ENCODE measurements at regions not wholly inside any gene's neighbourhood (a gene's known extent, or its start where the extent isn't known, plus 50 kb on each side); places are given as distances from the start of the nearest gene placed in this dataset.

DNA sequence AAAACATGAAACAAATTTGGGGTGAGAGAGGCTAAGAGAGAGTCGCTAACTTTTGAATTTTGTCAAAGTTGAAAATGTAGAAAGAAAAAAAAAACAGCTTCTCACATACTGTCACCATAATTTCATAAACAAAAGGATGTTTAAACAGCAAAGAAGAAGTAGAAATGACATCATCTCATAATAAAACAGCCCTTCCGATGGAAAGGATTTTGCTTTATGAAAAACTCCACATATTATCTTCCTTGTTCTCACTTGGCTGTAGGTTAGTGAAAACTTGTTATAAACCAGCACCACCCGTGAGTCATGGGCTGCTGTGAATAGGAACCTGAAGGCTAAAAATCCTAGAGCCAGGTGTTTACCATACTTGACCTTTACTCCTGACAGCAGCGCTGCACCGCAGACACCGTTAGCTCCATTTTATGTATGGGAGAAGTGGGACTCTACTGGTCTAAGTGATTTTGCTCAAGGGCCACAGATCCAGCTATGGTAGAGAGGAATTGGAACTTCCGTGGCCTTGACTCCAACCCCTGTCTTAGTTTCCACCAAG, 63.0 kb upstream of the VRK1 start:
- dilution Hi-C loops (cut with MboI; ENCODE audit: extremely low pct_ligation_motif_present, low sequenced_read_pairs) = no loop called here

DNA sequence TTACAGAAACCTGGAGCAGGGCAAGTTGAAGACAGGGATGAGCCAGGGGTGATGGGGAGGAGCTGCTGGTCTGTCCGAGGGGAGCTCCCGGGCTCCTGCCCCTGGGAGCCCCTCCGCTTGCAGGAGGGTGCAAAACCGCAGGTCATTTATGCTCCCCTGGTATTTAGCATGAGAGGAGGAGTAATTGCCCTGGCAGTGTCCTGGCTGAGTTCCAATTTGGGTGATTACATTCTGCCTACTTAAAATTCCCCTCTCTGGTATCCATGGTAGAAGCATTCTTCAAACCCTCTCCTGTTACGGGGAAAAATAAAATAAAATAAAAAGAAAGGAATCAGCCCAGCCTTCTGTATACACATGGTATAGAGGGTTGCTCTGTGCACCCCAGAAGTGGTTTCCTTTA, 61.7 kb upstream of the VRK1 start:
- dilution Hi-C loops (cut with MboI; ENCODE audit: extremely low pct_ligation_motif_present, low sequenced_read_pairs) = no loop called here
- Histone ChIP-seq H3K79me2 (ENCODE audit: control insufficient read depth, insufficient read depth, low read length) (no peaks in the 10 kb centered on the region), H3K9ac (ENCODE audit: control insufficient read depth, extremely low read depth, insufficient read depth, low read length) (no peak overlapping the region), H3K9me1 (ENCODE audit: control insufficient read depth, extremely low read depth, insufficient read depth, low read length) (no peaks in the 10 kb centered on the region), H3K27me3 (ENCODE audit: control insufficient read depth, extremely low read depth, insufficient read depth, low read length) (peaks cover 24% of the 10 kb centered on the region), H2AFZ (ENCODE audit: control insufficient read depth, low read length) (no peak overlapping the region), H3K4me2 (ENCODE audit: control insufficient read depth, extremely low read depth, insufficient read depth, low read depth, low read length) (no peak overlapping the region), H3K27ac (ENCODE audit: control insufficient read depth, insufficient read depth, low read length) (no peak overlapping the region), H3K36me3 (ENCODE audit: control insufficient read depth in 2 of 2, extremely low read depth in 1 of 2, insufficient read depth in 2 of 2, low read length in 2 of 2) (no peaks in the 10 kb centered on the region), H3K9me3 (ENCODE audit: control insufficient read depth, low read depth, low read length) (no peaks in the 10 kb centered on the region), H3K4me3 (ENCODE audit: control insufficient read depth in 2 of 3, extremely low read depth in 1 of 3, insufficient read depth in 2 of 3, low read depth in 1 of 3, low read length in 3 of 3) (no peak overlapping the region), H3K4me1 (ENCODE audit: control insufficient read depth, extremely low read depth, insufficient read depth, low read length) (no peaks in the 10 kb centered on the region), H4K20me1 (ENCODE audit: control insufficient read depth, extremely low read depth, insufficient read depth, low read length) (no peaks in the 10 kb centered on the region)
- DNase-seq (ENCODE audit: low read depth, low spot score) (no peak), FAIRE-seq (no peak)
- TF ChIP-seq, protein P1, sequence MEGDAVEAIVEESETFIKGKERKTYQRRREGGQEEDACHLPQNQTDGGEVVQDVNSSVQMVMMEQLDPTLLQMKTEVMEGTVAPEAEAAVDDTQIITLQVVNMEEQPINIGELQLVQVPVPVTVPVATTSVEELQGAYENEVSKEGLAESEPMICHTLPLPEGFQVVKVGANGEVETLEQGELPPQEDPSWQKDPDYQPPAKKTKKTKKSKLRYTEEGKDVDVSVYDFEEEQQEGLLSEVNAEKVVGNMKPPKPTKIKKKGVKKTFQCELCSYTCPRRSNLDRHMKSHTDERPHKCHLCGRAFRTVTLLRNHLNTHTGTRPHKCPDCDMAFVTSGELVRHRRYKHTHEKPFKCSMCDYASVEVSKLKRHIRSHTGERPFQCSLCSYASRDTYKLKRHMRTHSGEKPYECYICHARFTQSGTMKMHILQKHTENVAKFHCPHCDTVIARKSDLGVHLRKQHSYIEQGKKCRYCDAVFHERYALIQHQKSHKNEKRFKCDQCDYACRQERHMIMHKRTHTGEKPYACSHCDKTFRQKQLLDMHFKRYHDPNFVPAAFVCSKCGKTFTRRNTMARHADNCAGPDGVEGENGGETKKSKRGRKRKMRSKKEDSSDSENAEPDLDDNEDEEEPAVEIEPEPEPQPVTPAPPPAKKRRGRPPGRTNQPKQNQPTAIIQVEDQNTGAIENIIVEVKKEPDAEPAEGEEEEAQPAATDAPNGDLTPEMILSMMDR (optimal IDR thresholded peaks at IDR 0.05 in 1 of 3, IDR thresholded peaks at IDR 0.05 in 1 of 3, conservative IDR thresholded peaks at IDR 0.05 in 1 of 3; ENCODE audit: extremely low read depth in 1 of 3, insufficient read depth in 2 of 3, low read length in 3 of 3) = no peak
- TF ChIP-seq EZH2 (IDR thresholded peaks at IDR 0.05; ENCODE audit: low read length) = no peak

More for the DNA sequence above, 63.0 kb upstream of the VRK1 start:
- H3K4me3 ChIP-seq (ENCODE audit: control insufficient read depth in 2 of 3, extremely low read depth in 1 of 3, insufficient read depth in 2 of 3, low read depth in 1 of 3, low read length in 3 of 3) = no peak overlapping the region
- H3K36me3 ChIP-seq (ENCODE audit: control insufficient read depth in 2 of 2, extremely low read depth in 1 of 2, insufficient read depth in 2 of 2, low read length in 2 of 2) = no peaks in the 10 kb centered on the region
- DNase-seq (ENCODE audit: low read depth, low spot score) = no peak
- H3K27me3 ChIP-seq (ENCODE audit: control insufficient read depth, extremely low read depth, insufficient read depth, low read length) = peaks cover 19% of the 10 kb centered on the region
- no peaks in the 10 kb centered on the region for H3K4me1 ChIP-seq (ENCODE audit: control insufficient read depth, extremely low read depth, insufficient read depth, low read length)
- no peak overlapping the region for H2AFZ ChIP-seq (ENCODE audit: control insufficient read depth, low read length)
- no peak overlapping the region for H3K9ac ChIP-seq (ENCODE audit: control insufficient read depth, extremely low read depth, insufficient read depth, low read length)
- H3K27ac ChIP-seq (ENCODE audit: control insufficient read depth, insufficient read depth, low read length) = no peak overlapping the region
- TF ChIP-seq, protein P1 (optimal IDR thresholded peaks at IDR 0.05 in 1 of 3, IDR thresholded peaks at IDR 0.05 in 1 of 3, conservative IDR thresholded peaks at IDR 0.05 in 1 of 3; ENCODE audit: extremely low read depth in 1 of 3, insufficient read depth in 2 of 3, low read length in 3 of 3) = no peak
- TF ChIP-seq EZH2 (IDR thresholded peaks at IDR 0.05; ENCODE audit: low read length) = no peak
- H3K4me2 ChIP-seq (ENCODE audit: control insufficient read depth, extremely low read depth, insufficient read depth, low read depth, low read length) = no peak overlapping the region
- no peaks in the 10 kb centered on the region for H4K20me1 ChIP-seq (ENCODE audit: control insufficient read depth, extremely low read depth, insufficient read depth, low read length)
- no peaks in the 10 kb centered on the region for H3K9me1 ChIP-seq (ENCODE audit: control insufficient read depth, extremely low read depth, insufficient read depth, low read length)
- H3K9me3 ChIP-seq (ENCODE audit: control insufficient read depth, low read depth, low read length) = no peaks in the 10 kb centered on the region
- FAIRE-seq = no peak
- no peaks in the 10 kb centered on the region for H3K79me2 ChIP-seq (ENCODE audit: control insufficient read depth, insufficient read depth, low read length)

Measured in keratinocyte (primary cell).